Retina (tissue), 1 donor: ENCODE measurements at regions not wholly inside any gene's neighbourhood (a gene's known extent, or its start where the extent isn't known, plus 50 kb on each side); places are given as distances from the start of the nearest gene placed in this dataset.

Experiments used
- DNase-seq: peaks from one replicate; pipeline ENCODE4 v3.0.0-alpha.2; 2016

- DNase-seq = no peak
Observed at GRCh38 chr6:9437836-9438235, 977.0 kb downstream of the TFAP2A start.

- no peak for DNase-seq
Observed at GRCh38 chr6:9435281-9435680, 979.6 kb downstream of the TFAP2A start.

- DNase-seq = no peak
Observed at GRCh38 chr6:9431945-9432344, 982.9 kb downstream of the TFAP2A start.

GRCh38 chr6:9428421-9429172 lies 986.3 kb downstream of the TFAP2A start:
- no peak for DNase-seq

- DNase-seq = no peak
Observed at GRCh38 chr6:9422138-9422537, 986.8 kb upstream of the SLC35B3 start.

GRCh38 chr6:9420316-9421015 lies 985.1 kb upstream of the SLC35B3 start:
- no peak for DNase-seq

- DNase-seq = no peak
Observed at GRCh38 chr6:9417400-9417799, 982.1 kb upstream of the SLC35B3 start.

- no peak for DNase-seq
Observed at GRCh38 chr6:9412951-9413559, 977.7 kb upstream of the SLC35B3 start.

- DNase-seq = no peak
Observed at GRCh38 chr6:9409126-9409525, 973.8 kb upstream of the SLC35B3 start.

GRCh38 chr6:9408402-9409117 lies 973.2 kb upstream of the SLC35B3 start:
- no peak for DNase-seq

GRCh38 chr6:9405825-9406224 lies 970.5 kb upstream of the SLC35B3 start:
- DNase-seq = no peak

- no peak for DNase-seq
Observed at GRCh38 chr6:9405369-9405768, 970.0 kb upstream of the SLC35B3 start.

GRCh38 chr6:9404351-9405146 lies 969.2 kb upstream of the SLC35B3 start:
- no peak for DNase-seq

GRCh38 chr6:9403736-9404135 lies 968.4 kb upstream of the SLC35B3 start:
- no peak for DNase-seq

- no peak for DNase-seq
Observed at GRCh38 chr6:9401960-9402359, 966.6 kb upstream of the SLC35B3 start.

- DNase-seq = no peak
Observed at GRCh38 chr6:9399916-9400315, 964.6 kb upstream of the SLC35B3 start.

- peak; percentile 79 for DNase-seq
Observed at GRCh38 chr6:9398767-9399373, 963.5 kb upstream of the SLC35B3 start.

- peak; percentile 52 for DNase-seq
Observed at GRCh38 chr6:9398071-9398766, 962.9 kb upstream of the SLC35B3 start.

GRCh38 chr6:9388596-9388995 lies 953.3 kb upstream of the SLC35B3 start:
- no peak for DNase-seq

GRCh38 chr6:9380568-9380967 lies 945.2 kb upstream of the SLC35B3 start:
- no peak for DNase-seq

GRCh38 chr6:9373308-9373707 lies 938.0 kb upstream of the SLC35B3 start:
- no peak for DNase-seq
